ENCODE measurements at regions not wholly inside any gene's neighbourhood (a gene's known extent, or its start where the extent isn't known, plus 50 kb on each side); places are given as distances from the start of the nearest gene placed in this dataset.

- Mint-ChIP-seq H3K9me3 (no peaks in the 10 kb centered on the region), H3K27me3 (ENCODE audit: insufficient read depth, low read depth, poor library complexity) (no peaks in the 10 kb centered on the region), H3K4me1 (no peaks in the 10 kb centered on the region), H3K27ac (no peak overlapping the region), H3K4me3 (no peak overlapping the region), H3K36me3 (ENCODE audit: low read depth) (no peaks in the 10 kb centered on the region)
- Histone ChIP-seq H2AFZ (no peak overlapping the region), H3F3A (replicated peaks; ENCODE audit: low read depth) (no peaks in the 10 kb centered on the region), H3K27me3 (ENCODE audit: insufficient read depth) (no peaks in the 10 kb centered on the region), H3K4me3 (no peak overlapping the region), H3K36me3 (ENCODE audit: insufficient read depth) (no peaks in the 10 kb centered on the region), H3K4me1 (ENCODE audit: insufficient read depth) (peaks cover 13% of the 10 kb centered on the region), H3K27ac (ENCODE audit: low read depth) (no peak overlapping the region), H3K79me2 (replicated peaks; ENCODE audit: insufficient read depth) (no peaks in the 10 kb centered on the region), H3K4me2 (no peak overlapping the region), H4K20me1 (replicated peaks; ENCODE audit: insufficient read depth) (no peaks in the 10 kb centered on the region), H3K9me2 (ENCODE audit: insufficient read depth) (no peaks in the 10 kb centered on the region)
- DNase-seq (ENCODE audit: low spot score) (no peak), ATAC-seq (no peak)
- no peak for TF ChIP-seq EZH2 (IDR thresholded peaks at IDR 0.05; ENCODE audit: low read depth, unreplicated experiment)
- TF ChIP-seq CREB1 (CRISPR knock-in tag; IDR thresholded peaks at IDR 0.05; ENCODE audit: low read depth), result no peak
- no peak for TF ChIP-seq NANOG (IDR thresholded peaks at IDR 0.05; ENCODE audit: borderline replicate concordance)
- TF ChIP-seq CTCF (conservative IDR thresholded peaks at IDR 0.05; ENCODE audit: low read depth in 2 of 2), result no peak
- TF ChIP-seq EZH2phosphoT487 (IDR thresholded peaks at IDR 0.05; ENCODE audit: unreplicated experiment), result no peak
- TF ChIP-seq REST (IDR thresholded peaks at IDR 0.05; ENCODE audit: unreplicated experiment), result no peak
- TF ChIP-seq JUNB (IDR thresholded peaks at IDR 0.05; ENCODE audit: unreplicated experiment), result no peak
- TF ChIP-seq ETS1 (IDR thresholded peaks at IDR 0.05), result no peak
- TF ChIP-seq ZNF462 (CRISPR knock-in tag; IDR thresholded peaks at IDR 0.05), result no peak
- TF ChIP-seq ZNF114 (CRISPR knock-in tag; IDR thresholded peaks at IDR 0.05), result no peak
- no peak for TF ChIP-seq ZNF331 (CRISPR knock-in tag; IDR thresholded peaks at IDR 0.05; ENCODE audit: low read depth)
- TF ChIP-seq POLR2AphosphoS5 (IDR thresholded peaks at IDR 0.05; ENCODE audit: low read depth), result no peak
- TF ChIP-seq STAT1 (IDR thresholded peaks at IDR 0.05; ENCODE audit: unreplicated experiment), result no peak
Measured at GRCh38 chr14:51367600-51367931, 127.5 kb downstream of the TMX1 start.
